GM19328 (cell line): ENCODE measurements at regions not wholly inside any gene's neighbourhood (a gene's known extent, or its start where the extent isn't known, plus 50 kb on each side); places are given as distances from the start of the nearest gene placed in this dataset.

Experiments
- ATAC-seq: cut with Tn5 transposase; IDR thresholded peaks from one replicate; pipeline ENCODE4 v1.9.1; 2021; ENCODE audit warnings: mild to moderate bottlenecking, moderate library complexity; ENCODE audit not compliant: unreplicated experiment

- no peak for ATAC-seq
Observed at GRCh38 chr1:112788054-112788453, 72.9 kb upstream of the PPM1J start.

- no peak for ATAC-seq
Observed at GRCh38 chr1:112783059-112783458, 67.9 kb upstream of the PPM1J start.

- no peak for ATAC-seq
Observed at GRCh38 chr1:112779665-112780526, 64.8 kb upstream of the PPM1J start.

- no peak for ATAC-seq
Observed at GRCh38 chr1:112778137-112778536, 63.0 kb upstream of the PPM1J start.

DNA sequence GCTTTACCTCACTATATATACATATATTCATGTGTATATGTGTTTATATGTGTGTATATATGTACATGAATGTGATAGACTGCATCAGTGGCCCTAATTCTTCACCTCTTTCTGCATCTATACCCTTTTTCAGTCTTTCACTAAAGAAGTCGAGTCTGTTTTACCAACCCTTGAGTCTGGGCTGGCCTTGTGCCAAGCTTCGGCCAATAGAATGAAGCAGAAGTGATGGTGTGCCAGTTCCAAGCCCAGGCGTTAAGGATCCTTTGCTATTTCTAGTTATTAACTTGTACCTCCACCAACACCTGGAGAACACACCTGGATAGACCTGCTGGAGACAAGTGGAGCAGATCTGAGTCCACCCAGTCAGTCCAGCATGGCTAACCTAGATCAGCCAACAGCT is 61.6 kb upstream of the PPM1J start:
- ATAC-seq: no peak

DNA sequence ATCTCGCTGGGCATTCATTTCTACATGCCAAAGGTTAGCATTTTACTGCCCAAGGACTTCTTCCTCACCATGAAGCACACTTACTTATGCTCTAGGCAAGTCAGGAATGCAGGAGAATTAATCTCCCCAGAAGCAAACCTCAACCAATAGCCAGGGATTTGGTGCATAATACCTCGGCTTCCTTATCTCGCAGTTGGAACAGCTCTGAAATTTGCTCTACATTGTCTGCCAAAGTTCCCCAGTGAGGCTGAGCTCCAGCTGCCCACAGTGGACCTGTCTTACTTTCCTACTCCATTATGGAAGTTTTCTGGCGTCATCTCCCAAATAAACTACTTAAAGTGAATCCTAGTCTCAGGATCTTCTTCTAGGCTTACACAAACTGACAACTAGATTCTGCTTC is 57.6 kb upstream of the PPM1J start:
- ATAC-seq: no peak

- no peak for ATAC-seq
Observed at GRCh38 chr1:112770724-112771123, 55.6 kb upstream of the PPM1J start.

DNA sequence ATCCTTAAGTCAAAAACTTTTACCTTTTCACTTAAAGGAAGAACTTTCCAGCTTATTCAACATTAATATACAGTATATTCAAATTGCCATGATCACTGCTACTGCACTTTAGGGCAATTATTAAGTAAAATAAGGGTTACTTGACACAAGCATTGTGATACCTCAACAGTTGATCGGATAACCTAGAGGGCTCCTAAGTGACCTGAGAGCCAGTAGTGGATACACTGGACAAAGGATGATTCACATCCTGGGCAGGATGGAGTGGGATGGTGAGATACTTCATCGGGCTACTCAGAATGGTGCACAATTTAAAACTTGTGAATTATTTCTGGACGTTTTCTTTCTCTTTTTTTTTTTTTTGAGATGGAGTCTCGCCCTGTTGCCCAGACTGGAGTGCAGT is 54.5 kb upstream of the PPM1J start:
- no peak for ATAC-seq

DNA sequence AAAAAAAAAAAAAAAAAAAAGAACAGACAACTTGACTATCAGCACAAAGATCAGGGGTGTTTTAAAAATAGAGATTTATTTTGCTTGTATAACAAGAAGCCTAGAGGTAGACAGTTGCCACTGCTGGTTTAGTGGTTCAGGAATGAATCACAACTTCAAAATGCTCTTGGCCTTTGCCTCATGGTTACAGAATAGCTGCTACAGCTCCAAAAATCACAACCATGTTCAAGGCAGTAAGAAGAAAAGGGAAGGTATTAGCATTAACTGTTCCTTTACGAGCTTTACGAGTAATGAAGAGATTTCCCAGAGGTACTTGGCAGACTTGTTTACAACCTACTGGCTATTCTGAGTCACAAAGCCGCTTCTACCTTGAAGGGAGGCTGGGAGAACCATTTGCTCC is 52.5 kb upstream of the PPM1J start:
- ATAC-seq: no peak
